Stimulated activated naive CD8-positive, alpha-beta T cell treated with anti-CD3 and anti-CD28 coated beads, Interleukin-15, amount 100 ng/mL, for 72 hours (primary cell): ENCODE measurements at regions not wholly inside any gene's neighbourhood (a gene's known extent, or its start where the extent isn't known, plus 50 kb on each side); places are given as distances from the start of the nearest gene placed in this dataset.

Experiments
- ATAC-seq: fragments of 150-1000 bp; cut with Tn5 transposase; 2 replicates; pipeline ENCODE4 v1.10.0; 2021; ENCODE audit warnings: mild to moderate bottlenecking, moderate library complexity
- DNase-seq, 2 donors: peaks; one replicate each; pipeline ENCODE4 v3.0.0; 2021 to 2022
- H3K27ac Mint-ChIP-seq, 2 donors: one replicate each; pipeline ENCODE4 v1.8.0; 2022; ENCODE audit warnings: mild to moderate bottlenecking in 2 of 2, mixed read lengths in 2 of 2, moderate library complexity in 2 of 2
- H3K27me3 Mint-ChIP-seq: one replicate; pipeline ENCODE4 v1.8.0; 2022; ENCODE audit warnings: mixed read lengths
- H3K4me1 Mint-ChIP-seq: one replicate; pipeline ENCODE4 v1.8.0; 2022; ENCODE audit warnings: mild to moderate bottlenecking, mixed read lengths
- H3K4me3 Mint-ChIP-seq, 2 donors: one replicate each; pipeline ENCODE4 v1.8.0; 2022; ENCODE audit warnings: mild to moderate bottlenecking in 2 of 2, mixed read lengths in 2 of 2, moderate library complexity in 1 of 2
- H3K9me3 Mint-ChIP-seq, 2 donors: one replicate each; pipeline ENCODE4 v1.8.0; 2022; ENCODE audit warnings: mixed read lengths in 2 of 2

DNA sequence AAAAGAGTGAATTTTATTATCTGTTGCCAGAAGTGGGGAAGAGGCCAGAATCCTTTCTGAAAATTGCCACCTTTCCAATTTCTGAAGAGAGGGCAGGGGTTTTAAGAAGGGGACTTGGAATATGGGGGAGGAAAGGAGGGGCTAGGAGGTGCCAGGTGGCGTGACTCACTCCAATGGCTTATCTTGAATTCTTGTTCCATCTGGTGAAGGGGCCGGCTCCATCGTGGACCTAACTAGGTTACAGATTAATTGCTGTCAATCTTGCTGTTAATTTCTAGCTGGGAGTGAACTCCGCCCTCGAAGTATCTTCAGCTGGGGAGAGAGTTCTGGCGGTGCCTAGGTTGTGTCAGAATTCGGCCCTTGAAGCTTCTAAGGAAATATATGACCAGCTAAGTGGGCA is 138.7 kb downstream of the YTHDC2 start:
- Mint-ChIP-seq H3K27me3 (peaks cover 20% of the 10 kb centered on the region), H3K27ac (no peak overlapping the region), H3K4me1 (no peaks in the 10 kb centered on the region), H3K9me3 (peaks cover 8% of the 10 kb centered on the region in 2 donors), H3K4me3 (no peak overlapping the region)
- no peak for DNase-seq
- no peak for ATAC-seq

DNA sequence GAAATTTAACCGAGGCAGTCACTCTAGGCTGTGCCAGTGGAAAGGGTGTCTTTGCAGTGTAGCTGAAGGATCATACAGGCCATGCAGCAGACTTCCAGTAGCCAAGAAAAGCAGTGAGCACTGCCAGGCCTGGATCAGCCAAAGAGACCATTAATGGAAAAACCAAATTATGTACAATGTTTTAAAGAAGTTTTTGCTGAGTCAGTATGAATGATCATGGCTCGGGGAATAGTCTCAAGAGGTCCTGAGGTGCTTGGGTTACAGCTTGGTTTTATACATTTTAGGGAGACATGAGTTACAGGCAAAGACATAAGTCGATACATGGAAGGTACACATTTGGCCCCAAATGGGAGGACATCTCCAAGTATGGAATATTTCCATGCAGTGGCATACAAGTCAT is 141.3 kb downstream of the YTHDC2 start:
- no peaks in the 10 kb centered on the region for H3K4me1 Mint-ChIP-seq
- H3K9me3 Mint-ChIP-seq: peaks cover 6% of the 10 kb centered on the region in 2 donors
- no peak for DNase-seq
- H3K27me3 Mint-ChIP-seq: no peaks in the 10 kb centered on the region
- no peak overlapping the region for H3K4me3 Mint-ChIP-seq
- H3K27ac Mint-ChIP-seq: no peak overlapping the region
- no peak for ATAC-seq

DNA sequence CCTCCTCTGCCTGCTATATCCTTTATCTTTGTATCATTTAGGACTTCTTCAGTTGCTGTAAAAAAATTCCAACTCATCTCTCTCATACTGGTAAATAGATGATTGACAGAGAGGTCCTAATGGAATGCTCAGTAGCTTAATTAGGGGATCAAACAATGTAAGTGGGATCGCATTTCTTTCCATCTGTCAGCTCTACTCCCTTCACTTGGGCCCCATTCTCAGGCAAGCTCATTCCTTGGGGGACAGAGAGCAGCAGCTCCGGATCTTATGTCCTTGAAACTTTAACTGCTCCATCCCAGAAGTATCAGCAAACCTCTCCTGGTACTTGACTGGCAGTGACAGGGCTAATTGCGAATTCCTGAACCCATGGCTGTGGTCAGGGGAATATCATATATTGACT is 146.7 kb downstream of the YTHDC2 start:
- no peak overlapping the region for H3K27ac Mint-ChIP-seq
- no peak for ATAC-seq
- no peak overlapping the region for H3K4me3 Mint-ChIP-seq
- DNase-seq: no peak
- H3K27me3 Mint-ChIP-seq: peaks cover 25% of the 10 kb centered on the region
- no peaks in the 10 kb centered on the region for H3K4me1 Mint-ChIP-seq
- no peaks in the 10 kb centered on the region for H3K9me3 Mint-ChIP-seq

DNA sequence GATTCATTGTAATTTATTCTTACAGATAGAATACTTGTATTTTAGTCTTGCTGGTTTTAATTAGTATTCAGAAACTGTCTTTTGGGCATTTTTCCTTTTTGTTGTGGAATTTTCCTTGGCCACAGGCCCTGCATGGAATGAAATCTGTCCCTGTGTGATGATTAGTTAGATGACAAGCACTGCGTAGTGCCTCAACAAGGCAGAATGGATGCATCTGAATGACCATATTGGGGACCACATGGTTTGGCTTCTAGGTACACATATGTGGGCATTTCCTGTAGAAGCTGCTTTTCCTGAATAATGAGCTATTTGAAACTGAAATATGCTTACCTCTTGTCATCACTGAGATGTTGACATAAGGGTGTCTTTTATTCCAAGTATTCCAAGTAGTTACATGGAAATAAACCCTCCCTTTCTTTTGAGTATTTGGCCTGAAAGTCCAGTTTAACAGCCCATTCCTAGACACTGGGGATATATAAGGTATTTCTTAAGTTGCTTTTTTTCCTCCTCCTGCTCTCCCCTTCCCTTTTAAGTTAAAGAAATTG is 147.3 kb downstream of the YTHDC2 start:
- DNase-seq (no peak), ATAC-seq (no peak)
- peaks cover 31% of the 10 kb centered on the region for H3K27me3 Mint-ChIP-seq
- no peaks in the 10 kb centered on the region for H3K4me1 Mint-ChIP-seq
- no peak overlapping the region for H3K4me3 Mint-ChIP-seq
- no peak overlapping the region for H3K27ac Mint-ChIP-seq
- no peaks in the 10 kb centered on the region for H3K9me3 Mint-ChIP-seq

DNA sequence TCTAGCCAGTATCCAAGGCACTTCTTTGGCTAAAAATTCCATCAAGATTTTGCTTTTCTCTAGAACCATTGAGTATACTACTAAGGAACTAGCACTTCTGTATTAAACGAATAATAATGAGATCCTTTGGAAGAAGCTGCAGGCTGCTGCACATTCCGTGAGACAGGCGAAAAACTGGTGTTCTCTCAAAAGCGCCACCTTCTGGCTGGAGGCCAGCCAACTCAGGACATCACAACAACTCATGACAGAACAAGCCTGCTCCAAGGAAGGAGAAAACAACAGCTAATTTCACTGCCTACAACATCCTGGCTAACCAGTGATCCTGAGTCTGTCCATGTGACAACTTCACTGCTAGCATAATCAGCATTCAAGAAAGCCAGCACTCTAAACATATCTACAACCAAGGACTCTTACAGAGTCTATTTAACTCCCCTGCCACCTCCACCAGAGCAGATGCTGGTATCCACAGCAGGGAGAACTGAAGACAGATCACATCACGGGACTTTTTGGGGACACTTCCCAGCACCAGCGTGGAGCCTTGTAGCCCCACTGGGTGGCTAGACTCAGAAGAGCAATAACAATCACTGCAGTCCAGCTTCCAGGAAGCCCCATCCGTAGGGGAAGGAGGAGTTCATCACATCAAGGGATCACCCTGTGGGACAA is 150.5 kb downstream of the YTHDC2 start:
- peaks cover 44% of the 10 kb centered on the region for H3K27me3 Mint-ChIP-seq
- no peak overlapping the region for H3K27ac Mint-ChIP-seq
- ATAC-seq: no peak
- DNase-seq: peak; percentile 3 to 20
- H3K9me3 Mint-ChIP-seq: peaks cover 0 to 4% of the 10 kb centered on the region in 2 donors
- no peak overlapping the region for H3K4me3 Mint-ChIP-seq
- H3K4me1 Mint-ChIP-seq: no peaks in the 10 kb centered on the region

DNA sequence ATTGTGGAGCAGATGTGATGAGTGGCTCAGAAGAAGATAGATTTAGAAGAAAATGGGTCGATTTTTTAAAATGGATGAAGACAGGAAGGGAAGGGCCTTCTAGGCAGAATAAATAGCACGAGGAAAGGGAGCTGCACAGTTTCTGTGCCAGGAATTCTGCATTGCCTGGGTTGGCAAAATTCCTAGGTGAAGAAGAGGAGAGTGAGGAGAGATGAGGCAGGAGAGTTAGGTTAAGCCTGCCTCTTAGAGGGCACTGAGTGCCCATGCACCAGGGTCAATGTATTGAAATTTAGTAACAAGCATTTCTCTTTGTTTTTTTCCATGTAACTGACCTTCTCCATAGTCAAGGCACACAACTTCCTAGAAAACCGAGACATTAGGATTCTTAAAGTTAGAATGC is 159.5 kb downstream of the YTHDC2 start:
- Mint-ChIP-seq H3K27ac (no peak overlapping the region), H3K4me1 (no peaks in the 10 kb centered on the region), H3K4me3 (no peak overlapping the region), H3K9me3 (peaks cover 0 to 4% of the 10 kb centered on the region in 2 donors), H3K27me3 (no peaks in the 10 kb centered on the region)
- DNase-seq (no peak), ATAC-seq (no peak)

GRCh38 chr5:113675166-113675565 is 161.7 kb downstream of the YTHDC2 start:
- Mint-ChIP-seq H3K27ac (no peak overlapping the region), H3K9me3 (no peaks in the 10 kb centered on the region)
- no peak for ATAC-seq

DNA sequence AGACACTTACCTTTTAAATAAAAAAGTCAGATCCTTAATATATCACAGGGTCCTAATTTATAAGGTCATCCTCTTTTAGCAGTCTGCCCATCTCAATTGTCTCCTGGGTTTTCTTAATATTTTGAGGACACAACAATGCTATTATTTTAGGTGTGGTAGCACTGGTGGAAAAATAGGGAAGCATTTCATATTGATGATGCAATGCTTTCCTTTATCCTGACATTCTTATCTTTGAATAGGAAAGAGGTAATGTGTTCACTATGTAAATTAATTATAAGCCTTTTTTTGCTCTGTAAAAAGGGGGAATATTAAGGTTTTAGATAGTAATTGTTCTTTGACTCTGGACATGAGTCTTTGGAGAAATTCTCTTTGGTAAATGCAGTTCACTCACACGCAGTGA is 164.7 kb downstream of the YTHDC2 start:
- ATAC-seq (no peak), DNase-seq (no peak)
- Mint-ChIP-seq H3K4me1 (no peaks in the 10 kb centered on the region), H3K9me3 (no peaks in the 10 kb centered on the region), H3K27ac (no peak overlapping the region), H3K4me3 (no peak overlapping the region), H3K27me3 (no peaks in the 10 kb centered on the region)

More at GRCh38 chr5:113675166-113675565, 161.7 kb downstream of the YTHDC2 start:
- Mint-ChIP-seq H3K27me3 (no peaks in the 10 kb centered on the region), H3K4me3 (no peak overlapping the region), H3K4me1 (no peaks in the 10 kb centered on the region)
- DNase-seq: no peak

GRCh38 chr5:113678924-113679575 is 165.6 kb downstream of the YTHDC2 start:
- Mint-ChIP-seq H3K9me3 (no peaks in the 10 kb centered on the region), H3K4me1 (no peaks in the 10 kb centered on the region), H3K27ac (no peak overlapping the region), H3K4me3 (no peak overlapping the region), H3K27me3 (no peaks in the 10 kb centered on the region)
- ATAC-seq (peak; percentile 61), DNase-seq (peak; percentile 28 to 31)

DNA sequence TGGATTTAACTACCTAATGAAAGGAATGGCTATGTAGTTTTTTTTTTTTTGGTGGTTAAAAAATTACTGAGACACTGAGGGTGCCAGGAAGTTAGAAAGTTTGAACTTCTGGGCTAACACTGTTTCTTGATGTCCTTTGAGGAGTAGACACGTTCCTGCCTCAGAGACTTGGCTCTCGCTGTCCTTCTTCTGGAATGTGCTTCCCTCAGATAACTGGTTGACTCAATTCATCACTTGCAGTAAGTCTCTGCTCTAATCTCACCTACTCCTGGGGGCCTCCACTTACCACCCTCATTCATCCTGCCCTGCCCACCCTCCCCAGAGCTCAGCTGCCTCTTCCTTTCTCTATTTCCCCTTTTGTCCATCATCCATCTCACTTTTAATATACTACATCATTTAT is 167.0 kb downstream of the YTHDC2 start:
- Mint-ChIP-seq H3K27me3 (no peaks in the 10 kb centered on the region), H3K4me3 (no peak overlapping the region), H3K9me3 (no peaks in the 10 kb centered on the region), H3K4me1 (no peaks in the 10 kb centered on the region), H3K27ac (no peak overlapping the region)
- ATAC-seq (no peak), DNase-seq (no peak)

DNA sequence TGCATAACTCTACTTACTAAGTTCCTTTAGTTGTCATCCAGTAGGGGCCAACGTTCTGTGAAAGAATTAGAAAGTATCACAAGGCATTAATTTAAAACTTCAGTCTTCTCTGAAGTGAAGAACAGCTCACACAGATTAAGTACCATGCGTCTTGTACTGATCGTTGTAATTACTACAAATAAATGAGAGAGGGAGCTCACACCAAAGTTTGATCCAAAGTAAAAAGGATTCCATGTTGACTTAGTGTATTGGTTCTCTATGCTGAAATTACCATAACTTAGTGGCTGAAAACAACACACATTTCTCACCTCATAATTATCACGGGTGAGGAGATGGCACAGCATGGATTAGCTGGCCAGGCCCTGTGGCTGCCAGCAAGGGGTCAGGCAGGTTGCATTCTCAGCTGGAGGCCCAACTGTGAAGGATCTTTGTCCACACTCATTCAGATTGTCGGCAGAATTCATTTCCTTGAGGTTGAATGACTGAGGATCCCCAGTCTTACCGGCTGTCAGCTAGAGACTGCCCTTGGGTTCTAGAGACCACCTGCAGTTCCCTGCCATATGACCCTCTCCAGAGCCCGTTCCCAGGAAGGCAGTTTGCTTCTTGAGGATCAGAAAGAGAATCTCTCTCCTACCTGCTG is 169.1 kb downstream of the YTHDC2 start:
- Mint-ChIP-seq H3K27me3 (no peaks in the 10 kb centered on the region), H3K27ac (no peak overlapping the region), H3K4me1 (no peaks in the 10 kb centered on the region), H3K9me3 (no peaks in the 10 kb centered on the region), H3K4me3 (no peak overlapping the region)
- ATAC-seq (no peak), DNase-seq (no peak)

- Mint-ChIP-seq H3K4me3 (no peak overlapping the region), H3K27me3 (no peaks in the 10 kb centered on the region), H3K27ac (no peak overlapping the region), H3K9me3 (no peaks in the 10 kb centered on the region), H3K4me1 (no peaks in the 10 kb centered on the region)
- ATAC-seq (no peak), DNase-seq (no peak)
Measured at GRCh38 chr5:113683211-113683610, 169.7 kb downstream of the YTHDC2 start.

DNA sequence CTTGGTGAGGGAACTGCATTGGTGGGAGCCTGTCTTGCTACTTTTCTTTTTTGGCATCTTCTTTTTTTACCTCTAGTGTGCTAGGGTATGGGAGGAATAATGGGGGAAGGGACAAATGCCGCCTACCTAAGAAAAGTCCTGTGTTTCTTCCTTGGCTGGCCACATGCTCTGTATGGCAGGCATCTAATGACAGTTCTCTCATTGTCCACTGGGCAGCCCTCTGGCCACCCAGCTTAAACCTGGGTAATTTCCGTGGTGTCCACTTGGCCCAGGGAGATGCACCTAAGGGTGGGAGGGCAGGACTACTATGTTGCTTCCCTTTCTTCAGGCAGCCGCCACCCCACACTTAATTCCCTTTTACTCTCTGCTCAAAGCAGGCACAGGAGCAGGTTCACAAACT is 173.1 kb downstream of the YTHDC2 start:
- H3K4me1 Mint-ChIP-seq: no peaks in the 10 kb centered on the region
- H3K4me3 Mint-ChIP-seq: no peak overlapping the region
- H3K27ac Mint-ChIP-seq: no peak overlapping the region
- no peak for DNase-seq
- ATAC-seq: no peak
- peaks cover 12% of the 10 kb centered on the region for H3K27me3 Mint-ChIP-seq
- H3K9me3 Mint-ChIP-seq: no peaks in the 10 kb centered on the region

- Mint-ChIP-seq H3K27me3 (peaks cover 42% of the 10 kb centered on the region), H3K4me3 (no peak overlapping the region), H3K9me3 (no peaks in the 10 kb centered on the region), H3K27ac (no peak overlapping the region), H3K4me1 (no peaks in the 10 kb centered on the region)
- DNase-seq (no peak), ATAC-seq (no peak)
Measured at GRCh38 chr5:113689647-113690046, 176.2 kb downstream of the YTHDC2 start.

DNA sequence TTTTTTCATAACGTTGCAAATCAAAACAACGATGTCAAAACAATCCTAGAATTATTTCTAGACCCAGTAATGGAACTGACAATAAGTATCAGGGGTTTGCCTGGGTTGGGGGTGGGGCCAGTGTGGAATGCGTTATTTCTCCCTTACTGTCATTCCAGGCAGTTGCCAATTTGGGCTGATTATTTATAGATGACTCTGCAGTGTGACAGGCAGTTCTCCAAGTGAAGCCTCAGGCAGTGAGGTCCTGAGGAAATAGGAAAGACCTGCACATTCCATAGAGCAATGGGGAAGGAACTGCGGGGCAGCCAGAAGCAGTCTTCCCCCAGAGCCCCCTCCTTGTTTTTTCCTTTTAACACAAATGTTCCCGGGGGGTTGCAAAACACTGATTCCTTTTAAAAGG is 179.0 kb downstream of the YTHDC2 start:
- Mint-ChIP-seq H3K27me3 (peaks cover 57% of the 10 kb centered on the region), H3K9me3 (no peaks in the 10 kb centered on the region), H3K27ac (no peak overlapping the region), H3K4me3 (no peak overlapping the region), H3K4me1 (no peaks in the 10 kb centered on the region)
- ATAC-seq (no peak), DNase-seq (no peak)

DNA sequence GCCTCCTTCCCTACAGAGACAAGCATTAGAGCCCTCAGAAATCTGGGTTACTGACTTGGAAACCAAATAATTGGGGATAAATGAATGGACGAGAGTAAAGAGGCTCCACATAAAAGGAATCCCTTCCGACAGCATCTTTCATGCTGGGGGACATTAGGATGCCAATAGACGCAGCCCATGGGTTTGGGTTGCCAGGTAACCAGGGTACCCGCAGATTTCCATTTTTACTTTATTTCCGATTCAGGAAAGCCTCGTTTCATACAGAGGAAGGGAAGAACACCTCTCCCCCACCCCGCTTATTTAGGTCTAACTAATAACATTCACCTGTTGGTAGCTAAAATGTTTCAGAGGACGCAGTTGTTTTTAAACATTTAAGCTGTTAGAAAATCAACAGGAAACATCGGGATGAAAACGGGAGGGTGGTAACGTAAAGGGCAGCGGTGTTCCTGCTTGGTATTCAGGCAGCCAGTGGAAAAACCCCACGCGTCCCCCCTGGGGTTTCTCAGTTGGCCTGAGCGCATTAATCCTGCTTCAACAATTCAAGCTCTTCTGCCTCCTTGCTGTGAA is 179.5 kb downstream of the YTHDC2 start:
- Mint-ChIP-seq H3K4me1 (no peaks in the 10 kb centered on the region), H3K27me3 (peaks cover 62% of the 10 kb centered on the region), H3K27ac (no peak overlapping the region), H3K4me3 (no peak overlapping the region), H3K9me3 (no peaks in the 10 kb centered on the region)
- no peak for ATAC-seq
- DNase-seq: no peak
